ENCODE measurements at regions not wholly inside any gene's neighbourhood (a gene's known extent, or its start where the extent isn't known, plus 50 kb on each side); places are given as distances from the start of the nearest gene placed in this dataset.

- no peaks in the 10 kb centered on the region for H3K36me3 ChIP-seq (ENCODE audit: control insufficient read depth, insufficient read depth, low read length)
- no peak overlapping the region for H3K4me3 ChIP-seq
- no peaks in the 10 kb centered on the region for H4K20me1 ChIP-seq (replicated peaks; ENCODE audit: control insufficient read depth, insufficient read depth, low read length)
- H3K9me1 ChIP-seq (ENCODE audit: control insufficient read depth, insufficient read depth, low read length), result no peaks in the 10 kb centered on the region
- ChIA-PET CTCF (ENCODE audit: low intra/inter-chr PET ratio) (no interaction called here), POLR2A (no interaction called here)
- TF ChIP-seq MYNN (IDR thresholded peaks at IDR 0.05) (no peak), MYNN (CRISPR knock-in tag; IDR thresholded peaks at IDR 0.05) (no peak), THAP12 (CRISPR knock-in tag; IDR thresholded peaks at IDR 0.05) (no peak), MCM2 (IDR thresholded peaks at IDR 0.05; ENCODE audit: low read depth) (no peak), SMARCC2 (IDR thresholded peaks at IDR 0.05; ENCODE audit: low read depth) (no peak), ZBTB11 (CRISPR knock-in tag; IDR thresholded peaks at IDR 0.05) (no peak), EWSR1 (IDR thresholded peaks at IDR 0.05; ENCODE audit: borderline replicate concordance, low read depth, partially characterized antibody) (no peak)
- in situ Hi-C loops (cut with MboI) (no loop called here), intact Hi-C loops (cut with micrococcal nuclease) (no loop called here)
- WGBS (ENCODE audit: insufficient coverage, low coverage, missing lambda C conversion rate), result 0% methylated on average over 2 of the region's 2 CpGs
- no peak for FAIRE-seq
- H2AFZ ChIP-seq (ENCODE audit: low read depth, low read length), result no peak overlapping the region
- no peaks in the 10 kb centered on the region for H3K79me2 ChIP-seq (ENCODE audit: control insufficient read depth, insufficient read depth, low read length)
- no peak for ATAC-seq
- no peak overlapping the region for H3K4me2 ChIP-seq (ENCODE audit: insufficient read depth, low read length)
- no peaks in the 10 kb centered on the region for H3K27me3 ChIP-seq (ENCODE audit: control insufficient read depth in 2 of 2, insufficient read depth in 2 of 2, low read length in 2 of 2)
- no peak for DNase-seq (ENCODE audit: extremely low read depth in 1 of 4, low spot score in 3 of 4)
- no peak overlapping the region for H3K9ac ChIP-seq (ENCODE audit: insufficient read depth in 1 of 2, low read depth in 2 of 2, low read length in 2 of 2)
- H3K27ac ChIP-seq (ENCODE audit: extremely low read depth, low read depth, low read length), result no peak overlapping the region
- H3K4me1 ChIP-seq (replicated peaks in 1 of 2; ENCODE audit: control insufficient read depth in 2 of 2, insufficient read depth in 2 of 2, low read length in 2 of 2), result no peaks in the 10 kb centered on the region
- BruUV-seq (replicated peaks), result no TSS peak
- H3K9me3 ChIP-seq (replicated peaks; ENCODE audit: control insufficient read depth, insufficient read depth, low read depth, low read length), result no peaks in the 10 kb centered on the region; the same call in 1 of the 2 replicates
Observed at GRCh38 chr6:19550380-19550779, 286.8 kb upstream of the ID4 start.
